ENCODE measurements at regions not wholly inside any gene's neighbourhood (a gene's known extent, or its start where the extent isn't known, plus 50 kb on each side); places are given as distances from the start of the nearest gene placed in this dataset.

- no peak for DNase-seq (ENCODE audit: low read depth in 2 of 2)
Observed at GRCh38 chr5:62719061-62719720, 140.6 kb downstream of the LRRC70 start.

GRCh38 chr5:62718324-62718723 lies 139.7 kb downstream of the LRRC70 start:
- no peak for DNase-seq (ENCODE audit: low read depth in 2 of 2)

GRCh38 chr5:62717301-62717933 lies 138.8 kb downstream of the LRRC70 start:
- DNase-seq (ENCODE audit: low read depth in 2 of 2): no peak

- DNase-seq (ENCODE audit: low read depth in 2 of 2): no peak
Observed at GRCh38 chr5:62714296-62714695, 135.7 kb downstream of the LRRC70 start.

GRCh38 chr5:62708481-62709325 lies 130.1 kb downstream of the LRRC70 start:
- DNase-seq (ENCODE audit: low read depth in 2 of 2): no peak

- no peak for DNase-seq (ENCODE audit: low read depth in 2 of 2)
Observed at GRCh38 chr5:62707563-62707962, 128.9 kb downstream of the LRRC70 start.

- DNase-seq (ENCODE audit: low read depth in 2 of 2): no peak
Observed at GRCh38 chr5:62707131-62707530, 128.5 kb downstream of the LRRC70 start.

GRCh38 chr5:62705022-62705421 lies 126.4 kb downstream of the LRRC70 start:
- no peak for DNase-seq (ENCODE audit: low read depth in 2 of 2)

GRCh38 chr5:62702126-62702525 lies 123.5 kb downstream of the LRRC70 start:
- no peak for DNase-seq (ENCODE audit: low read depth in 2 of 2)

- no peak for DNase-seq (ENCODE audit: low read depth in 2 of 2)
Observed at GRCh38 chr5:62701036-62701435, 122.4 kb downstream of the LRRC70 start.

GRCh38 chr5:62698756-62699155 lies 120.1 kb downstream of the LRRC70 start:
- no peak for DNase-seq (ENCODE audit: low read depth in 2 of 2)

GRCh38 chr5:62695274-62695673 lies 116.7 kb downstream of the LRRC70 start:
- no peak for DNase-seq (ENCODE audit: low read depth in 2 of 2)

GRCh38 chr5:62692946-62693713 lies 114.5 kb downstream of the LRRC70 start:
- DNase-seq (ENCODE audit: low read depth in 2 of 2): no peak

- DNase-seq (ENCODE audit: low read depth in 2 of 2): no peak
Observed at GRCh38 chr5:62691946-62692345, 113.3 kb downstream of the LRRC70 start.

GRCh38 chr5:62690421-62690820 lies 111.8 kb downstream of the LRRC70 start:
- DNase-seq (ENCODE audit: low read depth in 2 of 2): no peak

- no peak for DNase-seq (ENCODE audit: low read depth in 2 of 2)
Observed at GRCh38 chr5:62689599-62690368, 111.2 kb downstream of the LRRC70 start.

- no peak for DNase-seq (ENCODE audit: low read depth in 2 of 2)
Observed at GRCh38 chr5:62686692-62687091, 108.1 kb downstream of the LRRC70 start.

- DNase-seq (ENCODE audit: low read depth in 2 of 2): no peak
Observed at GRCh38 chr5:62685221-62685620, 106.6 kb downstream of the LRRC70 start.

GRCh38 chr5:62684310-62684709 lies 105.7 kb downstream of the LRRC70 start:
- no peak for DNase-seq (ENCODE audit: low read depth in 2 of 2)

GRCh38 chr5:62682059-62682458 lies 103.4 kb downstream of the LRRC70 start:
- no peak for DNase-seq (ENCODE audit: low read depth in 2 of 2)

Measured in stimulated activated CD4-positive, alpha-beta T cell treated with anti-CD3 and anti-CD28 coated beads, Interleukin-15, amount 100 ng/mL, for 48 hours (primary cell).